CD4-positive, alpha-beta T cell (primary cell): ENCODE measurements at regions not wholly inside any gene's neighbourhood (a gene's known extent, or its start where the extent isn't known, plus 50 kb on each side); places are given as distances from the start of the nearest gene placed in this dataset.

Experiments used
- ATAC-seq: fragments of 200-7000 bp; cut with Tn5 transposase; one replicate; pipeline ENCODE4 v1.10.0; 2022; ENCODE audit warnings: mild to moderate bottlenecking; ENCODE audit not compliant: poor library complexity
- CTCF ChIA-PET: fragments of 350-600 bp; sonication (Branson Sonifier 250); formaldehyde crosslinking; loops from one replicate; lab custom pipeline; 2021; ENCODE audit warnings: antibody characterized with exemption, inconsistent platforms; lab: Charles Lee
- POLR2A ChIA-PET: fragments of 350-600 bp; sonication (Branson Sonifier 250); formaldehyde crosslinking; loops from one replicate; lab custom pipeline; 2021; ENCODE audit warnings: antibody characterized with exemption, inconsistent platforms; lab: Charles Lee
- DNase-seq, 14 experiments: peaks; one replicate each; pipeline ENCODE4 v3.0.0-alpha.2; 2013 to 2020; ENCODE audit warnings: mixed read lengths in 2 of 14
- H3K27ac ChIP-seq, 2 donors: one replicate each; pipeline versions ENCODE4 v1.5.1 to v1.7.0; 2013; ENCODE audit warnings: low read length in 2 of 2, low read depth in 1 of 2, mild to moderate bottlenecking in 1 of 2
- H3K27me3 ChIP-seq, 2 experiments: 1 replicate in 1 of 2; 2 replicates in 1 of 2; pipeline versions ENCODE4 v1.6.1 to v1.7.0; 2013; ENCODE audit warnings: low read length in 2 of 2, control low read depth in 1 of 2, mild to moderate bottlenecking in 1 of 2, moderate library complexity in 1 of 2; ENCODE audit not compliant: insufficient read depth in 2 of 2, control insufficient read depth in 1 of 2
- H3K36me3 ChIP-seq: one replicate; pipeline ENCODE4 v1.6.1; 2013; ENCODE audit warnings: low read length, control low read depth; ENCODE audit not compliant: insufficient read depth
- H3K4me1 ChIP-seq: one replicate; pipeline ENCODE4 v1.6.1; 2013; ENCODE audit warnings: low read length, control low read depth; ENCODE audit not compliant: insufficient read depth
- H3K4me3 ChIP-seq: one replicate; pipeline ENCODE4 v1.5.1; 2013; ENCODE audit warnings: mild to moderate bottlenecking, low read length, moderate library complexity
- H3K9me3 ChIP-seq, 2 experiments: 1 replicate in 1 of 2; 2 replicates in 1 of 2; pipeline versions ENCODE4 v1.6.1 to v1.7.0; 2013; ENCODE audit warnings: low read length in 2 of 2, mild to moderate bottlenecking in 2 of 2, control low read depth in 1 of 2, moderate library complexity in 1 of 2; ENCODE audit not compliant: control insufficient read depth in 1 of 2, insufficient read depth in 1 of 2
- H3K27ac Mint-ChIP-seq: one replicate; pipeline ENCODE4 v1.8.0; 2020; ENCODE audit warnings: mixed read lengths
- H3K27me3 Mint-ChIP-seq: one replicate; pipeline ENCODE4 v1.8.0; 2021; ENCODE audit warnings: mixed read lengths
- H3K36me3 Mint-ChIP-seq: one replicate; pipeline ENCODE4 v1.8.0; 2021; ENCODE audit warnings: low read depth, mixed read lengths
- H3K4me1 Mint-ChIP-seq: one replicate; pipeline ENCODE4 v1.8.0; 2021; ENCODE audit warnings: low read depth, mixed read lengths
- H3K4me3 Mint-ChIP-seq: one replicate; pipeline ENCODE4 v1.8.0; 2020; ENCODE audit warnings: mild to moderate bottlenecking, mixed read lengths
- H3K9me3 Mint-ChIP-seq: one replicate; pipeline ENCODE4 v1.8.0; 2020; ENCODE audit warnings: mixed read lengths
- CTCF ChIP-seq: fragments of 200-600 bp; IDR thresholded peaks from one replicate; pipeline ENCODE4 v1.8.0; 2022; ENCODE audit warnings: antibody characterized with exemption, mild to moderate bottlenecking
- intact Hi-C, 2 experiments: fragments of 100-400 bp; cut with DNase I in 1 of 2; cut with micrococcal nuclease in 1 of 2; formaldehyde crosslinking; loops; one replicate each; pipeline versions ENCODE4 v1.15.1 to v1.9.0; 2023 to 2025; cut with DNase I, micrococcal nuclease

GRCh38 chr4:107182347-107182746, 146.2 kb upstream of the DKK2 start:
- Histone ChIP-seq H3K4me1 (no peaks in the 10 kb centered on the region), H3K9me3 (no peaks in the 10 kb centered on the region), H3K4me3 (no peak overlapping the region), H3K27ac (no peak overlapping the region), H3K36me3 (no peaks in the 10 kb centered on the region), H3K27me3 (no peaks in the 10 kb centered on the region)
- peaks cover 4% of the 10 kb centered on the region for H3K27me3 Mint-ChIP-seq
- intact Hi-C loops = no loop called here
- H3K4me3 Mint-ChIP-seq = no peak overlapping the region
- H3K36me3 Mint-ChIP-seq = no peaks in the 10 kb centered on the region
- DNase-seq (no peak), ATAC-seq (no peak)
- TF ChIP-seq CTCF = no peak
- ChIA-PET CTCF (no interaction called here), POLR2A (no interaction called here)
- H3K9me3 Mint-ChIP-seq = no peaks in the 10 kb centered on the region
- no peaks in the 10 kb centered on the region for H3K4me1 Mint-ChIP-seq
- H3K27ac Mint-ChIP-seq = no peak overlapping the region

- Mint-ChIP-seq H3K9me3 (peaks cover 15% of the 10 kb centered on the region), H3K27ac (no peak overlapping the region), H3K4me3 (no peak overlapping the region), H3K27me3 (no peaks in the 10 kb centered on the region), H3K4me1 (no peaks in the 10 kb centered on the region), H3K36me3 (no peaks in the 10 kb centered on the region)
- Histone ChIP-seq H3K27me3 (no peaks in the 10 kb centered on the region), H3K27ac (no peak overlapping the region), H3K4me3 (no peak overlapping the region), H3K9me3 (peaks cover 0 to 12% of the 10 kb centered on the region in 2 experiments), H3K4me1 (no peaks in the 10 kb centered on the region), H3K36me3 (no peaks in the 10 kb centered on the region)
- no peak for TF ChIP-seq CTCF
- ChIA-PET CTCF (no interaction called here), POLR2A (no interaction called here)
- no peak for DNase-seq
- ATAC-seq = no peak
- intact Hi-C loops = no loop called here
Observed at GRCh38 chr4:107166873-107167450, 130.8 kb upstream of the DKK2 start.

- Histone ChIP-seq H3K4me3 (no peak overlapping the region), H3K27me3 (no peaks in the 10 kb centered on the region), H3K9me3 (peaks cover 0 to 12% of the 10 kb centered on the region in 2 experiments), H3K4me1 (no peaks in the 10 kb centered on the region), H3K27ac (no peak overlapping the region), H3K36me3 (no peaks in the 10 kb centered on the region)
- intact Hi-C loops = no loop called here
- no peak for ATAC-seq
- DNase-seq = no peak
- H3K9me3 Mint-ChIP-seq = peaks cover 15% of the 10 kb centered on the region
- H3K4me3 Mint-ChIP-seq = no peak overlapping the region
- H3K27ac Mint-ChIP-seq = no peak overlapping the region
- no peak for TF ChIP-seq CTCF
- POLR2A ChIA-PET = no interaction called here
- H3K36me3 Mint-ChIP-seq = no peaks in the 10 kb centered on the region
- no peaks in the 10 kb centered on the region for H3K27me3 Mint-ChIP-seq
- no peaks in the 10 kb centered on the region for H3K4me1 Mint-ChIP-seq
- CTCF ChIA-PET = no interaction called here
Observed at GRCh38 chr4:107166181-107166580, 130.1 kb upstream of the DKK2 start.
